Hepatocyte (in vitro differentiated cells): ENCODE measurements at regions not wholly inside any gene's neighbourhood (a gene's known extent, or its start where the extent isn't known, plus 50 kb on each side); places are given as distances from the start of the nearest gene placed in this dataset.

Source experiments
- DNase-seq: peaks from one replicate; pipeline ENCODE4 v3.0.0-alpha.2; 2016; ENCODE audit warnings: low spot score
- H2AFZ ChIP-seq: fragments of 200-600 bp; sonication (generic); 2 replicates; pipeline ENCODE4 v1.6.0; 2016; ENCODE audit warnings: antibody characterized with exemption, mild to moderate bottlenecking
- H3K27ac ChIP-seq: fragments of 200-600 bp; sonication (generic); 2 replicates; pipeline ENCODE4 v1.5.1; 2016; ENCODE audit warnings: mild to moderate bottlenecking
- H3K27me3 ChIP-seq: fragments of 200-600 bp; sonication (generic); 2 replicates; pipeline ENCODE4 v1.6.1; 2016
- H3K36me3 ChIP-seq: fragments of 200-600 bp; sonication (generic); replicated peaks from 2 replicates; pipeline ENCODE4 v1.5.1; 2016; ENCODE audit warnings: low read depth; ENCODE audit not compliant: insufficient read depth
- H3K4me1 ChIP-seq: fragments of 200-600 bp; sonication (generic); 2 replicates; pipeline ENCODE4 v1.5.1; 2016; ENCODE audit warnings: mild to moderate bottlenecking, moderate library complexity; ENCODE audit not compliant: insufficient read depth
- H3K4me2 ChIP-seq: fragments of 200-600 bp; sonication (generic); 2 replicates; pipeline ENCODE4 v1.6.0; 2016
- H3K4me3 ChIP-seq: fragments of 200-600 bp; sonication (generic); 2 replicates; pipeline ENCODE4 v1.5.1; 2016; ENCODE audit warnings: mild to moderate bottlenecking
- H3K79me2 ChIP-seq: fragments of 200-600 bp; sonication (generic); 2 replicates; pipeline ENCODE4 v1.6.0; 2017; ENCODE audit warnings: mild to moderate bottlenecking
- H3K9me2 ChIP-seq: fragments of 200-600 bp; sonication (generic); replicated peaks from 2 replicates; pipeline ENCODE4 v1.6.0; 2017; ENCODE audit warnings: mild to moderate bottlenecking; ENCODE audit not compliant: insufficient read depth
- H3K9me3 ChIP-seq: fragments of 200-600 bp; sonication (generic); 2 replicates; pipeline ENCODE4 v1.5.1; 2016; ENCODE audit warnings: low read depth, mild to moderate bottlenecking
- H4K20me1 ChIP-seq: fragments of 200-600 bp; sonication (generic); 2 replicates; pipeline ENCODE4 v1.6.0; 2016; ENCODE audit warnings: mild to moderate bottlenecking; ENCODE audit not compliant: insufficient read depth, poor library complexity, severe bottlenecking
- EZH2 ChIP-seq: fragments of 200-600 bp; sonication (generic); IDR thresholded peaks from 2 replicates; pipeline ENCODE4 v1.6.1; 2016; ENCODE audit warnings: antibody characterized with exemption, mild to moderate bottlenecking, borderline replicate concordance
- EZH2phosphoT487 ChIP-seq: fragments of 200-600 bp; sonication (generic); IDR thresholded peaks from one replicate; pipeline ENCODE4 v1.6.1; 2018; ENCODE audit warnings: antibody characterized with exemption, mild to moderate bottlenecking, low read depth, moderate library complexity; ENCODE audit not compliant: unreplicated experiment, severe bottlenecking
- WGBS: methylation state at CpG from one replicate; pipeline ENCODE4 v1.1.6; 2016; ENCODE audit warnings: low lambda C conversion rate; ENCODE audit errors: missing lambda C conversion rate; 5-methylcytosine and 5-hydroxymethylcytosine counted together
- TF ChIP-seq, protein P1 (sequence below): fragments of 200-600 bp; sonication (generic); IDR thresholded peaks from 2 replicates; pipeline ENCODE4 v1.5.1; 2016; ENCODE audit warnings: antibody characterized with exemption, mild to moderate bottlenecking; ENCODE audit not compliant: poor library complexity

DNA sequence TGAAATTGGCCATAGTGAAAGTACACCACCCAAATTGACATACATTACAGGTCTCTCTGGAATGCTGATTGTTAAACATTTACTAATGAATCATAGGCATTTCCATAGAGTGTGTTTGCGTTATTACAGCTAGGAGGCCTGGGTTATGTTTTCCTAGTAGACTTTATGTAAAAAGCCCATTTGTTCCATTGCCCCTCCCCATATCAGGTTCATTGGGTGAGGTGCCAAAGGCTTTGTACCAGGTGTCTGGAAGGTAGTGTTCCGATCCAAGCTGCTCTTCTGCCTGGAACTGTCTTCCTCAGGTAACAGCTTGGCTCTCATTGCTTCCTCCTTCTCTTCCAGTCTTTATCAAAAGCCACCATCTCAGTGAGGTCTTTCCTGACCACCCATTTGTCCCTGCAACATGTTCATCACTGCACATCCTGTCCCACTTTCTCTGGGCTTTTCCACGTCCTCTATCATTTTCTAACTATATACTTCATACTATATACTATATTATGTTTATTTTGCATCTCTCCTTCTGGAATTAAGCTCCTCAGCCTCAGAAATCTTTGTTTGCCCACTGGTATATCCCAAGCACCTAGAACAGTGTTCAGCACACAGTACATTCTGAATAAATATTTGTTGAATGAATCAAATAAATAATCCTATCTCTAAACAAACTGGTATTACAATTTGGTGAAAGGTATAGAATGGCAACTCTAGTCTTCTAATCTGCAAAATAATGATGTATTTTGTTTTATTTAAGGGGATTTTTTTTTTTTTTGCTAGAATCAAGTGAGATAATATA, 252.3 kb downstream of the KTN1 start:
- H3K4me3 ChIP-seq = no peak overlapping the region
- no peaks in the 10 kb centered on the region for H3K79me2 ChIP-seq
- peak; percentile 64 for DNase-seq
- H3K36me3 ChIP-seq = no peaks in the 10 kb centered on the region
- peak overlapping the region; percentile 61 for H3K4me2 ChIP-seq
- H3K9me3 ChIP-seq = no peaks in the 10 kb centered on the region
- H2AFZ ChIP-seq = no peak overlapping the region
- H3K9me2 ChIP-seq = no peaks in the 10 kb centered on the region
- no peaks in the 10 kb centered on the region for H4K20me1 ChIP-seq
- peak overlapping the region; percentile 86 for H3K27ac ChIP-seq
- H3K4me1 ChIP-seq = peaks cover 9% of the 10 kb centered on the region
- WGBS = 60% methylated on average over 3 of the region's 3 CpGs
- no peaks in the 10 kb centered on the region for H3K27me3 ChIP-seq
- TF ChIP-seq, protein P1, sequence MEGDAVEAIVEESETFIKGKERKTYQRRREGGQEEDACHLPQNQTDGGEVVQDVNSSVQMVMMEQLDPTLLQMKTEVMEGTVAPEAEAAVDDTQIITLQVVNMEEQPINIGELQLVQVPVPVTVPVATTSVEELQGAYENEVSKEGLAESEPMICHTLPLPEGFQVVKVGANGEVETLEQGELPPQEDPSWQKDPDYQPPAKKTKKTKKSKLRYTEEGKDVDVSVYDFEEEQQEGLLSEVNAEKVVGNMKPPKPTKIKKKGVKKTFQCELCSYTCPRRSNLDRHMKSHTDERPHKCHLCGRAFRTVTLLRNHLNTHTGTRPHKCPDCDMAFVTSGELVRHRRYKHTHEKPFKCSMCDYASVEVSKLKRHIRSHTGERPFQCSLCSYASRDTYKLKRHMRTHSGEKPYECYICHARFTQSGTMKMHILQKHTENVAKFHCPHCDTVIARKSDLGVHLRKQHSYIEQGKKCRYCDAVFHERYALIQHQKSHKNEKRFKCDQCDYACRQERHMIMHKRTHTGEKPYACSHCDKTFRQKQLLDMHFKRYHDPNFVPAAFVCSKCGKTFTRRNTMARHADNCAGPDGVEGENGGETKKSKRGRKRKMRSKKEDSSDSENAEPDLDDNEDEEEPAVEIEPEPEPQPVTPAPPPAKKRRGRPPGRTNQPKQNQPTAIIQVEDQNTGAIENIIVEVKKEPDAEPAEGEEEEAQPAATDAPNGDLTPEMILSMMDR = no peak
- TF ChIP-seq EZH2 (no peak), EZH2phosphoT487 (no peak)

DNA sequence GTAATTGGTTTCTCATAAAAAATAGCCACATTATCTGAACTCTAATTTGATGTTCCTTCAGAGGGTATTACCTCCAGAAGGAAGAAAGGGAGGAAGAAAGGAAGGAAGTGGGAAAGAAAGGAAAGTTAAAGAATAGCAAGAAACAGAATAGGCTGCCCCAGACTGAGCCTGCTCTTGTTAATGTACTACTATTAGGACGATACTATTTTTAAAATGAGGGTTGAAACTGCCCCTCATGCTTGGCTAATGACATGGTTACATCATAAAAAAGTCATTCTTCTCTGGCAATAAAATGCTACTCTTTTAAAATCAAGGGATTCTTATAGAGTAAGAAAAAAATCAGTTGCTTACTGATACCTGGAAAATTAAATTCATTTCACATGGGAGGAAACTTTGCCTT, 253.0 kb downstream of the KTN1 start:
- 78% methylated on average over 1 of the region's 1 CpG for WGBS
- Histone ChIP-seq H4K20me1 (no peaks in the 10 kb centered on the region), H3K27ac (peak overlapping the region; percentile 86), H2AFZ (no peak overlapping the region), H3K36me3 (no peaks in the 10 kb centered on the region), H3K27me3 (no peaks in the 10 kb centered on the region), H3K4me2 (peak overlapping the region; percentile 61), H3K9me2 (no peaks in the 10 kb centered on the region), H3K79me2 (no peaks in the 10 kb centered on the region), H3K4me3 (no peak overlapping the region), H3K9me3 (no peaks in the 10 kb centered on the region), H3K4me1 (peaks cover 9% of the 10 kb centered on the region)
- DNase-seq = no peak
- TF ChIP-seq EZH2phosphoT487 (no peak), EZH2 (no peak)
- TF ChIP-seq, protein P1 = no peak

DNA sequence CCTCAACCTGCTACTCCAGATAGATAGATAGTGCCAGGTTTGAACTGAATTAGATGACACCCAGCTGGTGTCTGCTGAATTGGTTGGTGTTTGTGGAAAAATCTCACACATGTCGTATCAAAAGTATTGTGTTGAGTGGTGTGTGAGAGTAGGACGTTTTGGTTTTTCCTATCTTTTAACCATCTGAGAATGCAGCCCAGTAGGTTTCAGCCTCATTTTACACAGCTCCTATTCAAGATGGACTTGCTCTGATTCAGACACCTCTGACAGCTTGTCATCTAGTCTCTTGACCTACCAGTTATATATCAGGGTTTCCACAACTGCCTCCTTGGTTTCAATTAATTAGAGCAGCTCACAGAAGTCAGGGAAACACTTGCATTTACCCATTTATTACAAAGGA, 254.4 kb downstream of the KTN1 start:
- DNase-seq = no peak
- Histone ChIP-seq H4K20me1 (no peaks in the 10 kb centered on the region), H3K36me3 (no peaks in the 10 kb centered on the region), H3K27me3 (no peaks in the 10 kb centered on the region), H3K4me2 (no peak overlapping the region), H2AFZ (no peak overlapping the region), H3K4me3 (no peak overlapping the region), H3K9me3 (no peaks in the 10 kb centered on the region), H3K27ac (no peak overlapping the region), H3K9me2 (no peaks in the 10 kb centered on the region), H3K4me1 (peaks cover 9% of the 10 kb centered on the region), H3K79me2 (no peaks in the 10 kb centered on the region)
- TF ChIP-seq EZH2phosphoT487 = no peak
- TF ChIP-seq, protein P1 = no peak
- no peak for TF ChIP-seq EZH2
- 86% methylated on average over 2 of the region's 2 CpGs for WGBS
